ENCODE measurements at regions not wholly inside any gene's neighbourhood (a gene's known extent, or its start where the extent isn't known, plus 50 kb on each side); places are given as distances from the start of the nearest gene placed in this dataset.

DNA sequence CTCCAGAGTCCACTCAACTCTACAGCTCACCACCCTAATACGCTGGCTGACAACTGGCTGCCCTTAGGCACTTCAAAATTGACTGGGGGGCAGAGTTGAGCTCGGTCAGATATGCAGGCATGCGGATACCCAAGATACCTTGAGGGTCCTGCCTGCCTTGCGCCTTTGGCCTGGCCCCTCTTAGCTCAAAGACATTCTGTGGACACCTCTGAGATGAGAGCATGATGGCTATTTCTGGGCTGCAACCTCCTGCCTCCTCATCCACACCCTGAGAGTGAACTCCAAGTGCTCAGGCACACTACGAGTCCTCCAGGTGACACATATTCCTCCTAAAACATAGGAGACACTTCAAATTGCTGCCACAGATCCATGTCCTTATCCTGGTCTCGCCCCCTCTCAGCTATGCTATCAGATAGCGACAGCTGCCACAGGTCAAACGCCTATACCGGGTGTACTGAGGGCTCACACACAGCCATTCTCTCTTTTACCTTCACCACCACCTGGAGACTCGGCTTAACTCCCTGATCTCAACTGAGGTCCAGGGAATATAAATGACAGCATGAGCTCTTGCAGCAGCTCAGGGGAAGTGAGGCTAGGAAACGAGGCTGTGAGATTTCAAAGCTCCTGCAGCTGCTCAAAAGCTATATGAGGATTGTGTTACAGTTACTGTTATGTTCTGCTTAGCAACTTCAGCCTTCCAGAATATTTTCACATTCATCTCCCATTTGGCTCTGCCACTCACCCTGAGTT is 60.5 kb upstream of the TEX51 start:
- H3K36me3 ChIP-seq, result no peaks in the 10 kb centered on the region
- 49% methylated on average over 4 of the region's 11 CpGs for WGBS (ENCODE audit: insufficient coverage, low coverage, low lambda C conversion rate, missing lambda C conversion rate)
- H3K4me1 ChIP-seq, result no peaks in the 10 kb centered on the region
- H3K4me3 ChIP-seq, result no peak overlapping the region
- ATAC-seq, result no peak
- DNase-seq, result no peak
- H3K9me3 ChIP-seq, result no peaks in the 10 kb centered on the region
- intact Hi-C loops (cut with DNase I), result no loop called here
- H3K27ac ChIP-seq, result no peak overlapping the region
- TF ChIP-seq CTCF (IDR thresholded peaks at IDR 0.05) (no peak), POLR2A (IDR thresholded peaks at IDR 0.05) (no peak)
- H3K27me3 ChIP-seq, result no peaks in the 10 kb centered on the region

DNA sequence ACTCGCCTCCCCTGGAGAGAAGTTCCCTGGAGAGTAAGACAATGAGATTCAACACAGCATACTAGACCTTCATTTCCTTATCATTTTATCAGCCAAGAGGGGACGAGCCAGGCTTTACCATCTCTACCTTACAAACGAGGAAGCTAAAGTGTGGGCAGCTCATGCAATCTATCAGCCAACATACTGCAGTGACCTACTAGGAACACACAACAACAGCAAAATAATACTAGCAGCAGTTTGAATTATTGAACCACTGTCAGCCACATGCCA is 60.0 kb upstream of the TEX51 start:
- no peak overlapping the region for H3K27ac ChIP-seq
- WGBS (ENCODE audit: insufficient coverage, low coverage, low lambda C conversion rate, missing lambda C conversion rate), result 10% methylated on average over 2 of the region's 3 CpGs
- TF ChIP-seq POLR2A (IDR thresholded peaks at IDR 0.05) (no peak), CTCF (IDR thresholded peaks at IDR 0.05) (no peak)
- H3K9me3 ChIP-seq, result no peaks in the 10 kb centered on the region
- intact Hi-C loops (cut with DNase I), result no loop called here
- no peaks in the 10 kb centered on the region for H3K4me1 ChIP-seq
- DNase-seq, result no peak
- no peaks in the 10 kb centered on the region for H3K36me3 ChIP-seq
- no peaks in the 10 kb centered on the region for H3K27me3 ChIP-seq
- no peak for ATAC-seq
- H3K4me3 ChIP-seq, result no peak overlapping the region

DNA sequence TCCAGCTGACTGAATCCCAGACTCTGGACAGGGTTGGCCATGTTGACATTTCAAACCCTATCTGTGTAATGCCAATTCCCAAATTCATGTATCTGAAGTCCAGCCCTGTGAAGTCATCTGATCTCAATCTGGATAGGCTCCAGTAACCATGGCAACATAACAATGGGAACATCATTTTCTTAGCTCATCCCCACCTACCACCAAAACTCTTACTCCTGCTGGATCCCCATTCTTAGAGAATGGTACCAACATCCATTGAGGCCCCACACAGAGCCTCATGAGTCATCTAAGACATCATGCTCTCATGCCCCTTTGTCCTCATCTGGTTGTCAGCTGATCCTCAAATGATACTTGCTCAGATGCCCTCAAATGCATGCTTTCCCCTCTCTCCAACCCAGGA is 58.9 kb upstream of the TEX51 start:
- Histone ChIP-seq H3K9me3 (no peaks in the 10 kb centered on the region), H3K4me3 (no peak overlapping the region), H3K4me1 (no peaks in the 10 kb centered on the region), H3K27ac (no peak overlapping the region), H3K27me3 (no peaks in the 10 kb centered on the region), H3K36me3 (no peaks in the 10 kb centered on the region)
- DNase-seq (no peak), ATAC-seq (no peak)
- intact Hi-C loops (cut with DNase I), result no loop called here
- no peak for TF ChIP-seq CTCF (IDR thresholded peaks at IDR 0.05)
- TF ChIP-seq POLR2A (IDR thresholded peaks at IDR 0.05), result no peak

GRCh38 chr2:126843081-126843480 is 55.6 kb upstream of the TEX51 start:
- no peaks in the 10 kb centered on the region for H3K4me1 ChIP-seq
- no peak overlapping the region for H3K27ac ChIP-seq
- intact Hi-C loops (cut with DNase I), result no loop called here
- no peaks in the 10 kb centered on the region for H3K36me3 ChIP-seq
- H3K9me3 ChIP-seq, result no peaks in the 10 kb centered on the region
- WGBS (ENCODE audit: insufficient coverage, low coverage, low lambda C conversion rate, missing lambda C conversion rate), result 17% methylated on average over 1 of the region's 1 CpG
- DNase-seq, result no peak
- no peak overlapping the region for H3K4me3 ChIP-seq
- ATAC-seq, result no peak
- TF ChIP-seq CTCF (IDR thresholded peaks at IDR 0.05) (no peak), POLR2A (IDR thresholded peaks at IDR 0.05) (no peak)
- H3K27me3 ChIP-seq, result no peaks in the 10 kb centered on the region

- Histone ChIP-seq H3K27ac (no peak overlapping the region), H3K36me3 (no peaks in the 10 kb centered on the region), H3K4me3 (no peak overlapping the region), H3K4me1 (no peaks in the 10 kb centered on the region), H3K27me3 (no peaks in the 10 kb centered on the region), H3K9me3 (no peaks in the 10 kb centered on the region)
- no peak for DNase-seq
- ATAC-seq, result no peak
- no peak for TF ChIP-seq CTCF (IDR thresholded peaks at IDR 0.05)
- no peak for TF ChIP-seq POLR2A (IDR thresholded peaks at IDR 0.05)
- intact Hi-C loops (cut with DNase I), result no loop called here
- WGBS (ENCODE audit: insufficient coverage, low coverage, low lambda C conversion rate, missing lambda C conversion rate), result 74% methylated on average over 4 of the region's 4 CpGs
Measured at GRCh38 chr2:126846241-126846640, 52.4 kb upstream of the TEX51 start.

All from right lobe of liver (tissue), 6 donors.